HG03521 (cell line): ENCODE measurements at regions not wholly inside any gene's neighbourhood (a gene's known extent, or its start where the extent isn't known, plus 50 kb on each side); places are given as distances from the start of the nearest gene placed in this dataset.
"Not testable (repeated sequence)": the region's sequence is repeated elsewhere in the genome, so short reads cannot be mapped to it uniquely, and the experiment has no call there.

ENCODE experiments used
- ATAC-seq: cut with Tn5 transposase; IDR thresholded peaks from one replicate; pipeline ENCODE4 v1.9.1; 2021; ENCODE audit warnings: mild to moderate bottlenecking, moderate library complexity; ENCODE audit not compliant: unreplicated experiment

GRCh38 chr7:104956753-104957450 lies 57.1 kb upstream of the KMT2E start:
- ATAC-seq: peak; percentile 91

- ATAC-seq: no peak
Measured at GRCh38 chr7:104958371-104958865, 55.6 kb upstream of the KMT2E start.

GRCh38 chr7:104959483-104959882 lies 54.5 kb upstream of the KMT2E start:
- ATAC-seq: not testable (repeated sequence)

- ATAC-seq: no peak
Measured at GRCh38 chr7:104960741-104961448, 53.1 kb upstream of the KMT2E start.

- ATAC-seq: no peak
Measured at GRCh38 chr7:104961821-104962220, 52.2 kb upstream of the KMT2E start.

- ATAC-seq: no peak
Measured at GRCh38 chr7:104962781-104963180, 51.2 kb upstream of the KMT2E start.

- ATAC-seq: no peak
Measured at GRCh38 chr7:104963378-104963990, 50.5 kb upstream of the KMT2E start.

- no peak for ATAC-seq
Measured at GRCh38 chr7:104963991-104964385, 50.0 kb upstream of the KMT2E start.
